SK-N-SH (cell line): ENCODE measurements at regions not wholly inside any gene's neighbourhood (a gene's known extent, or its start where the extent isn't known, plus 50 kb on each side); places are given as distances from the start of the nearest gene placed in this dataset.

Source experiments
- EZH2phosphoT487 ChIP-seq: fragments of 200-600 bp; sonication (generic); IDR thresholded peaks from 2 replicates; pipeline ENCODE4 v1.6.1; 2017; ENCODE audit warnings: low read depth, mixed run types, mild to moderate bottlenecking, antibody characterized with exemption, moderate library complexity, borderline replicate concordance
- FOSL2 ChIP-seq: IDR thresholded peaks from 2 replicates; pipeline ENCODE4 v1.4.0; 2012; ENCODE audit warnings: low read depth, mild to moderate bottlenecking, moderate library complexity, borderline replicate concordance
- GABPA ChIP-seq: IDR thresholded peaks from 2 replicates; pipeline ENCODE4 v1.4.0; 2012; ENCODE audit warnings: low read depth, mild to moderate bottlenecking
- JUND ChIP-seq: IDR thresholded peaks from 2 replicates; pipeline ENCODE4 v1.4.0; 2012
- MAX ChIP-seq: IDR thresholded peaks from 2 replicates; pipeline ENCODE4 v1.4.0; 2012; ENCODE audit warnings: low read depth
- MXI1 ChIP-seq: IDR thresholded peaks from 2 replicates; pipeline ENCODE4 v1.6.1; 2012; ENCODE audit warnings: mild to moderate bottlenecking, low read depth, low read length, improper control_type of control experiment
- NFIC ChIP-seq: IDR thresholded peaks from 2 replicates; pipeline ENCODE4 v1.4.0; 2012; ENCODE audit warnings: borderline replicate concordance
- PBX3 ChIP-seq: IDR thresholded peaks from 2 replicates; pipeline ENCODE4; 2012
- RAD21 ChIP-seq: IDR thresholded peaks from 2 replicates; pipeline ENCODE4 v1.6.1; 2012; ENCODE audit warnings: mild to moderate bottlenecking, low read length
- SMC3 ChIP-seq: IDR thresholded peaks from 2 replicates; pipeline ENCODE4 v1.6.1; 2012; ENCODE audit warnings: low read depth, low read length, improper control_type of control experiment
- TAF1 ChIP-seq: IDR thresholded peaks from 2 replicates; pipeline ENCODE4 v1.6.1; 2012; ENCODE audit warnings: low read depth, mild to moderate bottlenecking, low read length, moderate library complexity, borderline replicate concordance
- YY1 ChIP-seq: IDR thresholded peaks from 2 replicates; pipeline ENCODE4 v1.4.0; 2012; ENCODE audit warnings: low read depth, mild to moderate bottlenecking
- ZBTB33 ChIP-seq: IDR thresholded peaks from 2 replicates; pipeline ENCODE4 v1.4.0; 2012; ENCODE audit warnings: low read depth, borderline replicate concordance
- TF ChIP-seq, protein P1 (sequence below): fragments of 200-600 bp; sonication (generic); IDR thresholded peaks from 2 replicates; pipeline ENCODE4 v1.6.1; 2017; ENCODE audit warnings: antibody characterized with exemption, mild to moderate bottlenecking, moderate library complexity

GRCh38 chr6:159640722-159641482, 52.1 kb downstream of the SOD2 start:
- TF ChIP-seq EZH2phosphoT487 (no peak), TAF1 (no peak), YY1 (no peak), ZBTB33 (no peak), MAX (no peak), GABPA (no peak), JUND (no peak), MXI1 (no peak), SMC3 (no peak), PBX3 (no peak), FOSL2 (no peak), RAD21 (no peak), NFIC (no peak)
- TF ChIP-seq, protein P1, sequence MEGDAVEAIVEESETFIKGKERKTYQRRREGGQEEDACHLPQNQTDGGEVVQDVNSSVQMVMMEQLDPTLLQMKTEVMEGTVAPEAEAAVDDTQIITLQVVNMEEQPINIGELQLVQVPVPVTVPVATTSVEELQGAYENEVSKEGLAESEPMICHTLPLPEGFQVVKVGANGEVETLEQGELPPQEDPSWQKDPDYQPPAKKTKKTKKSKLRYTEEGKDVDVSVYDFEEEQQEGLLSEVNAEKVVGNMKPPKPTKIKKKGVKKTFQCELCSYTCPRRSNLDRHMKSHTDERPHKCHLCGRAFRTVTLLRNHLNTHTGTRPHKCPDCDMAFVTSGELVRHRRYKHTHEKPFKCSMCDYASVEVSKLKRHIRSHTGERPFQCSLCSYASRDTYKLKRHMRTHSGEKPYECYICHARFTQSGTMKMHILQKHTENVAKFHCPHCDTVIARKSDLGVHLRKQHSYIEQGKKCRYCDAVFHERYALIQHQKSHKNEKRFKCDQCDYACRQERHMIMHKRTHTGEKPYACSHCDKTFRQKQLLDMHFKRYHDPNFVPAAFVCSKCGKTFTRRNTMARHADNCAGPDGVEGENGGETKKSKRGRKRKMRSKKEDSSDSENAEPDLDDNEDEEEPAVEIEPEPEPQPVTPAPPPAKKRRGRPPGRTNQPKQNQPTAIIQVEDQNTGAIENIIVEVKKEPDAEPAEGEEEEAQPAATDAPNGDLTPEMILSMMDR: no peak
